ENCODE measurements at regions not wholly inside any gene's neighbourhood (a gene's known extent, or its start where the extent isn't known, plus 50 kb on each side); places are given as distances from the start of the nearest gene placed in this dataset.
"Not testable (repeated sequence)": the region's sequence is repeated elsewhere in the genome, so short reads cannot be mapped to it uniquely, and the experiment has no call there.

DNA sequence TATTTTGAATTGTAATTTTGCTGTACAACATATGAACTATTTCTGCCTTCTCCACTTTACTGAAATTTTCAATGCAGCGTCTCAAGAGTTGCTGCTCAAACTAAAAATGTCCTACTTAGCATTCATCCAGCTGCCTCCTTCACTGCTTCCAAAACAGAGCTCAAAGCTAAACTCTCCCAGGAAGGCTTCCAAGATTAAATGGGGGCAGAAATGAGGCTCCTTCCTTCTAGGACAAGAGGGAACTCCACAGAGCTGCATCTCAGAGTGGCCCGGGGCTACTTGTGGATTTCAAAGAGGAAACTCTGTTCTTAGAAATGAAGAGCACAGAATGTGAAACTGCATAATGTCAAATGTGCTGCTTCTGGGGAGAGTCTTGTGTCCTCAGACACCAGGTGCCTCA is 295.9 kb upstream of the NCAM1 start:
- TF ChIP-seq POLR2A (IDR thresholded peaks at IDR 0.05) (no peak), CTCF (IDR thresholded peaks at IDR 0.05) (no peak)
- intact Hi-C loops (cut with DNase I; ENCODE audit: low total_unique reads), result no loop called here
- Histone ChIP-seq H3K9me3 (no peaks in the 10 kb centered on the region), H3K4me3 (no peak overlapping the region), H3K27ac (no peak overlapping the region), H3K36me3 (no peaks in the 10 kb centered on the region), H3K4me1 (no peaks in the 10 kb centered on the region), H3K27me3 (no peaks in the 10 kb centered on the region)
- DNase-seq, result no peak

DNA sequence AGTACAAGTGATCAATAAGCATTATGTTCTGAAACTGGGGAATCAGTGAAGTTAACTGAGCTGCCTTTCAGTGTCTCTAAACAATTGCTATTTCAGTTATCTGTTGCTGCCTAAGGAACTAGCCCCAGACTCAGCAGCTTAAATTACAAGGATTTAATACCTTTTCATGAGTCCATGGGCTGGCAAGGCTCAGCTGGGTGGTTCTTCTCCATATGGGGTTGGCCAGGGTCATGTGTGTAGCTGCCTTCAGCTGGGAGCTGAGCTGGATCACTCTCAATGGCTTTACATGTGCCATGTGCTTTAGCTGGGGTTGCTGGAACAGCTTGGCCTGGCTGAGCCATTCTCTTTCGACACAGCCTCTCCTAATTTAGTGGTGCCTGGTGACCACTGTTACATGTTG is 295.0 kb upstream of the NCAM1 start:
- intact Hi-C loops (cut with DNase I; ENCODE audit: low total_unique reads), result no loop called here
- no peaks in the 10 kb centered on the region for H3K4me1 ChIP-seq
- DNase-seq, result no peak
- H3K9me3 ChIP-seq, result no peaks in the 10 kb centered on the region
- TF ChIP-seq CTCF (IDR thresholded peaks at IDR 0.05) (no peak), POLR2A (IDR thresholded peaks at IDR 0.05) (no peak)
- no peaks in the 10 kb centered on the region for H3K36me3 ChIP-seq
- H3K27ac ChIP-seq, result no peak overlapping the region
- no peak overlapping the region for H3K4me3 ChIP-seq
- no peaks in the 10 kb centered on the region for H3K27me3 ChIP-seq

DNA sequence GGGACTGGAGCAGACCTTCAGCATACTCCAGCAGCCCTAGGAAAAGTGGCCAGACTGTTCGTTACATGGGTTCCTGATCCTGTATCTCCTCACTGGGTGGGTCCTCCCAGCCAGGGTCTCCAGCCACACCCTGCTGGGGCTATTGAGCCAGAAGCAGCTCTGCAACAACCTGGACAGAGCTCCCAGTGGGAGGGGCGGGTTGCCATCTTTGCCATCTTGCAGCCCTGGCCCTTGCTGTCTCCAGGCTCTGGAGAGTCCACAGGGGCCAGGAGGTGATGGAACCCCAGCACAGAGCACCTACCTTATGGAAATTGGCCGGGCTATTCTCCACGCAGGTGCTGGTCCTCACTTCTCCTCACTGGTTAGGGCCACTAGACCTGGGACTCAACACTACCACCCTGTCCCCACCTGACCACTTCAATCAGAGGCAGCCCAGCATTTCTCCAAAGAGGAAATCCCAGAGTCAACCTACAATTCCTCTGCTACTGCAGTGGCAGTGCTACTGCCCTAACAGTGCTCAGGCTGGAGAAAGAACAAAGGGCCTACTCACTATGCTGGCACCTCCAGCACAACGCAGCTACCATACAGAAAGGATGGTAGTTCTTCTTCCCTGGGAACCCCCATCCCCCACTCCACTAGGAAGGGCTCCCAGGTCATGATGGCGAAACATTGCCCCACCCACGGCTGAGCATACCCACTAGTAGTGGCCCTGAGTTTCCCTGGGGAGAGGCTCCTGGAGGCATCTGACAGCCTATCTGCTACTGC is 290.2 kb upstream of the NCAM1 start:
- no peaks in the 10 kb centered on the region for H3K4me1 ChIP-seq
- H3K9me3 ChIP-seq, result no peaks in the 10 kb centered on the region
- H3K36me3 ChIP-seq, result no peaks in the 10 kb centered on the region
- no peaks in the 10 kb centered on the region for H3K27me3 ChIP-seq
- TF ChIP-seq CTCF (IDR thresholded peaks at IDR 0.05) (no peak), POLR2A (IDR thresholded peaks at IDR 0.05) (no peak)
- H3K4me3 ChIP-seq, result no peak overlapping the region
- DNase-seq, result no peak
- no peak overlapping the region for H3K27ac ChIP-seq
- intact Hi-C loops (cut with DNase I; ENCODE audit: low total_unique reads), result no loop called here

DNA sequence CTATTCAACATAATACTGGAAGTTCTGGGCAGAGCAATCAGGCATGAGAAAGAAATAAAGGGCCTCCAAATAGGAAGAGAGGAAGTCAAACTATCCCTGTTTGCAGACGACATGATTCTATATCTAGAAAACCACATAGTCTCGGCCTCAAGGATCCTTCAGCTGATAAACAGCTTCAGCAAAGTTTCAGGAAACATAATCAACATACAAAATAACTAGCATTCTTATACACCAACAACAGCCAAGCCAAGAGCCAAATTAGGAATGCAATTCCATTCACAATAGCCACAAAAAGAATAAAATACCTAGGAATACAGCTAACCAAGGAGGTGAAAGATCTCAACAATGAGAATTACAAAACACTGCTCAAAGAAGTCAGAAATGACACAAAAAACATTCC is 287.8 kb upstream of the NCAM1 start:
- H3K36me3 ChIP-seq; H3K4me1 ChIP-seq; H3K27me3 ChIP-seq; H3K27ac ChIP-seq; intact Hi-C loops (cut with DNase I; ENCODE audit: low total_unique reads); H3K9me3 ChIP-seq; DNase-seq; H3K4me3 ChIP-seq: not testable (repeated sequence)

DNA sequence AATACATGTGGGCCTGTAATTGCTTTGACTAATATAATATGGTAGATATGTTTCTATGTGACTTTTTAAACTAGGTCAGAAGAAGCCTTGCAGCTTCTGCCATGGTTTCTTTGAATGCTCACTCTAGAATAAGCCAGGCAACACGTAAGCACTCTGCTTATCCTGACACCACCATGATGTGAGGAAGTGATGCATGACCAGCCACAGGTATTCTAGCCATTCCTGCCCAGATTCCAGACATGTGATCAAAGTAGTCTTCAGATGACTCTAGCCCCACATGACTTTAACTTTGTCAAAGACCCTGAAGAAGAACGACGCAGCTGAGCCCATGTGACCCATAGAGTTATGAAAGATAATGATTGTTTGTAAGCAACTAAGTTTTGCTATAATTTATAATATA is 276.1 kb upstream of the NCAM1 start:
- no peaks in the 10 kb centered on the region for H3K4me1 ChIP-seq
- no peaks in the 10 kb centered on the region for H3K27me3 ChIP-seq
- no peak for TF ChIP-seq CTCF (IDR thresholded peaks at IDR 0.05)
- TF ChIP-seq POLR2A (IDR thresholded peaks at IDR 0.05), result no peak
- H3K9me3 ChIP-seq, result no peaks in the 10 kb centered on the region
- intact Hi-C loops (cut with DNase I; ENCODE audit: low total_unique reads), result no loop called here
- H3K4me3 ChIP-seq, result no peak overlapping the region
- no peak for DNase-seq
- no peaks in the 10 kb centered on the region for H3K36me3 ChIP-seq
- no peak overlapping the region for H3K27ac ChIP-seq

DNA sequence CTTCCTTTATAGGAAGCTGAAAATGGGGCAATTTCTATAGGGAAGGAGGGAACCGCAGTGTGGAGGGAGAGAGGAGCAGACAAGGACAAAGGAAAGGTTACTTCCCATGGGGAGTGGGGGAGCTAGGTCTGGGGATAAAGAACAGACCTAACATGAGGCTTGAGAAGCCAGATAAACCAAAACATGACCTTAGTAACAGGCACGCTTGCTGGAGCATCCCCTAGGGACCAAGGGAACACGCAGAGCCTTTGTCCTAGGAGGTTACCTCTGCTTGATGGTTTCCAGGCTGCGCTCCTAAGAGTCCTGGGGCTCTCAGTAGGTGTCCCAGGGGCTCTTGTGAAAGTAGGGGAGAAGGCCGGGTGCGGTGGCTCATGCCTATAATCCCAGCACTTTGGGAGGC is 271.4 kb upstream of the NCAM1 start:
- H3K36me3 ChIP-seq, result no peaks in the 10 kb centered on the region
- intact Hi-C loops (cut with DNase I; ENCODE audit: low total_unique reads), result no loop called here
- no peak for DNase-seq
- H3K27me3 ChIP-seq, result no peaks in the 10 kb centered on the region
- no peak overlapping the region for H3K27ac ChIP-seq
- H3K4me1 ChIP-seq, result no peaks in the 10 kb centered on the region
- no peak for TF ChIP-seq CTCF (IDR thresholded peaks at IDR 0.05)
- TF ChIP-seq POLR2A (IDR thresholded peaks at IDR 0.05), result no peak
- H3K4me3 ChIP-seq, result no peak overlapping the region
- H3K9me3 ChIP-seq, result no peaks in the 10 kb centered on the region
